WTC11 (cell line): ENCODE measurements at regions not wholly inside any gene's neighbourhood (a gene's known extent, or its start where the extent isn't known, plus 50 kb on each side); places are given as distances from the start of the nearest gene placed in this dataset.

ENCODE experiments used
- CREB1 ChIP-seq: sonication (generic); formaldehyde crosslinking; IDR thresholded peaks from 2 replicates; pipeline ENCODE4 v1.8.0; 2023; ENCODE audit warnings: mild to moderate bottlenecking, missing genetic modification reagents
- ESRRA ChIP-seq: sonication (generic); formaldehyde crosslinking; IDR thresholded peaks from 2 replicates; pipeline ENCODE4 v1.8.1; 2022; ENCODE audit warnings: mild to moderate bottlenecking, missing genetic modification reagents, borderline replicate concordance
- FOXK1 ChIP-seq: sonication (generic); formaldehyde crosslinking; IDR thresholded peaks from 2 replicates; pipeline ENCODE4 v1.8.0; 2022; ENCODE audit warnings: mild to moderate bottlenecking, moderate library complexity, missing genetic modification reagents
- NFE2L1 ChIP-seq: sonication (generic); formaldehyde crosslinking; IDR thresholded peaks from 2 replicates; pipeline ENCODE4 v1.8.1; 2023; ENCODE audit warnings: missing genetic modification reagents
- NFYB ChIP-seq: sonication (generic); formaldehyde crosslinking; conservative IDR thresholded peaks from 2 replicates; pipeline ENCODE4 v1.8.0; 2022; ENCODE audit warnings: low read depth, missing genetic modification reagents
- NR2C2 ChIP-seq: sonication (generic); formaldehyde crosslinking; IDR thresholded peaks from 2 replicates; pipeline ENCODE4 v1.8.0; 2022; ENCODE audit warnings: mild to moderate bottlenecking, missing genetic modification reagents
- SMAD3 ChIP-seq: sonication (generic); formaldehyde crosslinking; IDR thresholded peaks from 2 replicates; pipeline ENCODE4 v1.8.0; 2022; ENCODE audit warnings: missing genetic modification reagents, mild to moderate bottlenecking, borderline replicate concordance
- TP53 ChIP-seq: sonication (generic); formaldehyde crosslinking; IDR thresholded peaks from 2 replicates; pipeline ENCODE4 v1.8.1; 2023; ENCODE audit warnings: mild to moderate bottlenecking, missing genetic modification reagents
- ZNF121 ChIP-seq: sonication (generic); formaldehyde crosslinking; IDR thresholded peaks from 2 replicates; pipeline ENCODE4 v1.8.0; 2023; ENCODE audit warnings: missing genetic modification reagents
- TF ChIP-seq, protein P1 (sequence below): fragments of 200-600 bp; IDR thresholded peaks from 2 replicates; pipeline ENCODE4 v1.8.0; 2022; ENCODE audit warnings: antibody characterized with exemption
- TF ChIP-seq, protein P2 (sequence below): sonication (generic); formaldehyde crosslinking; conservative IDR thresholded peaks from 2 replicates; pipeline ENCODE4 v1.8.1; 2022; ENCODE audit warnings: mild to moderate bottlenecking, missing genetic modification reagents
- TF ChIP-seq, protein P3 (sequence below): sonication (generic); formaldehyde crosslinking; IDR thresholded peaks from 2 replicates; pipeline ENCODE4 v1.8.0; 2022; ENCODE audit warnings: missing genetic modification reagents
- TF ChIP-seq, protein P4 (sequence below): sonication (generic); formaldehyde crosslinking; IDR thresholded peaks from 2 replicates; pipeline ENCODE4 v1.8.1; 2023; ENCODE audit warnings: mild to moderate bottlenecking, missing genetic modification reagents, moderate library complexity
- TF ChIP-seq, protein P5 (sequence below): sonication (generic); formaldehyde crosslinking; conservative IDR thresholded peaks from 2 replicates; pipeline ENCODE4 v1.8.1; 2023; ENCODE audit warnings: mild to moderate bottlenecking, low read depth, missing genetic modification reagents, moderate library complexity

DNA sequence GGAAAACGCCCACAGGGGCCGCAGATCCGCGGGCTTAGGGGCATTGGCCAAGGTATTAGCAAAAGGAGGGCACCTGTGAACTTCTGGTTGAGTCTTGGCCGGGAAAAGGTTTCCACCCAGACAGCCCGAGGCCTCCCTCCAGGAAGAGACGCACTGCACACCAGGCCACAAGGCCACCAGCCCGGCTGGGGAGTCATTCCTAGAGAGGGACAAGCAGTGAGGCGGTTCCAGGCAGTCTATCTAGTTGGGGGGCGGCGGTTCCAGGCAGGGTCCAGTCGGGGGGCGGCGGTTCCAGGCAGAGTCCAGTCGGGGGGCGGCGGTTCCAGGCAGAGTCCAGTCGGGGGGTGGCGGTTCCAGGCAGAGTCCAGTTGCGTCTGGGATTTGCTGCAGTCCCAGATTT, 518.5 kb downstream of the GLRX3 start:
- TF ChIP-seq TP53 (CRISPR knock-in tag), result no peak
- TF ChIP-seq, protein P1, sequence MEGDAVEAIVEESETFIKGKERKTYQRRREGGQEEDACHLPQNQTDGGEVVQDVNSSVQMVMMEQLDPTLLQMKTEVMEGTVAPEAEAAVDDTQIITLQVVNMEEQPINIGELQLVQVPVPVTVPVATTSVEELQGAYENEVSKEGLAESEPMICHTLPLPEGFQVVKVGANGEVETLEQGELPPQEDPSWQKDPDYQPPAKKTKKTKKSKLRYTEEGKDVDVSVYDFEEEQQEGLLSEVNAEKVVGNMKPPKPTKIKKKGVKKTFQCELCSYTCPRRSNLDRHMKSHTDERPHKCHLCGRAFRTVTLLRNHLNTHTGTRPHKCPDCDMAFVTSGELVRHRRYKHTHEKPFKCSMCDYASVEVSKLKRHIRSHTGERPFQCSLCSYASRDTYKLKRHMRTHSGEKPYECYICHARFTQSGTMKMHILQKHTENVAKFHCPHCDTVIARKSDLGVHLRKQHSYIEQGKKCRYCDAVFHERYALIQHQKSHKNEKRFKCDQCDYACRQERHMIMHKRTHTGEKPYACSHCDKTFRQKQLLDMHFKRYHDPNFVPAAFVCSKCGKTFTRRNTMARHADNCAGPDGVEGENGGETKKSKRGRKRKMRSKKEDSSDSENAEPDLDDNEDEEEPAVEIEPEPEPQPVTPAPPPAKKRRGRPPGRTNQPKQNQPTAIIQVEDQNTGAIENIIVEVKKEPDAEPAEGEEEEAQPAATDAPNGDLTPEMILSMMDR, result no peak
- no peak for TF ChIP-seq NR2C2 (CRISPR knock-in tag)
- TF ChIP-seq, protein P2, sequence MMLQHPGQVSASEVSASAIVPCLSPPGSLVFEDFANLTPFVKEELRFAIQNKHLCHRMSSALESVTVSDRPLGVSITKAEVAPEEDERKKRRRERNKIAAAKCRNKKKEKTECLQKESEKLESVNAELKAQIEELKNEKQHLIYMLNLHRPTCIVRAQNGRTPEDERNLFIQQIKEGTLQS, result no peak
- TF ChIP-seq FOXK1, result no peak
- TF ChIP-seq NFE2L1 (CRISPR knock-in tag), result no peak
- TF ChIP-seq, protein P3, sequence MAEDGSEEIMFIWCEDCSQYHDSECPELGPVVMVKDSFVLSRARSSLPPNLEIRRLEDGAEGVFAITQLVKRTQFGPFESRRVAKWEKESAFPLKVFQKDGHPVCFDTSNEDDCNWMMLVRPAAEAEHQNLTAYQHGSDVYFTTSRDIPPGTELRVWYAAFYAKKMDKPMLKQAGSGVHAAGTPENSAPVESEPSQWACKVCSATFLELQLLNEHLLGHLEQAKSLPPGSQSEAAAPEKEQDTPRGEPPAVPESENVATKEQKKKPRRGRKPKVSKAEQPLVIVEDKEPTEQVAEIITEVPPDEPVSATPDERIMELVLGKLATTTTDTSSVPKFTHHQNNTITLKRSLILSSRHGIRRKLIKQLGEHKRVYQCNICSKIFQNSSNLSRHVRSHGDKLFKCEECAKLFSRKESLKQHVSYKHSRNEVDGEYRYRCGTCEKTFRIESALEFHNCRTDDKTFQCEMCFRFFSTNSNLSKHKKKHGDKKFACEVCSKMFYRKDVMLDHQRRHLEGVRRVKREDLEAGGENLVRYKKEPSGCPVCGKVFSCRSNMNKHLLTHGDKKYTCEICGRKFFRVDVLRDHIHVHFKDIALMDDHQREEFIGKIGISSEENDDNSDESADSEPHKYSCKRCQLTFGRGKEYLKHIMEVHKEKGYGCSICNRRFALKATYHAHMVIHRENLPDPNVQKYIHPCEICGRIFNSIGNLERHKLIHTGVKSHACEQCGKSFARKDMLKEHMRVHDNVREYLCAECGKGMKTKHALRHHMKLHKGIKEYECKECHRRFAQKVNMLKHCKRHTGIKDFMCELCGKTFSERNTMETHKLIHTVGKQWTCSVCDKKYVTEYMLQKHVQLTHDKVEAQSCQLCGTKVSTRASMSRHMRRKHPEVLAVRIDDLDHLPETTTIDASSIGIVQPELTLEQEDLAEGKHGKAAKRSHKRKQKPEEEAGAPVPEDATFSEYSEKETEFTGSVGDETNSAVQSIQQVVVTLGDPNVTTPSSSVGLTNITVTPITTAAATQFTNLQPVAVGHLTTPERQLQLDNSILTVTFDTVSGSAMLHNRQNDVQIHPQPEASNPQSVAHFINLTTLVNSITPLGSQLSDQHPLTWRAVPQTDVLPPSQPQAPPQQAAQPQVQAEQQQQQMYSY, result no peak
- TF ChIP-seq, protein P4, sequence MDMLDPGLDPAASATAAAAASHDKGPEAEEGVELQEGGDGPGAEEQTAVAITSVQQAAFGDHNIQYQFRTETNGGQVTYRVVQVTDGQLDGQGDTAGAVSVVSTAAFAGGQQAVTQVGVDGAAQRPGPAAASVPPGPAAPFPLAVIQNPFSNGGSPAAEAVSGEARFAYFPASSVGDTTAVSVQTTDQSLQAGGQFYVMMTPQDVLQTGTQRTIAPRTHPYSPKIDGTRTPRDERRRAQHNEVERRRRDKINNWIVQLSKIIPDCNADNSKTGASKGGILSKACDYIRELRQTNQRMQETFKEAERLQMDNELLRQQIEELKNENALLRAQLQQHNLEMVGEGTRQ, result no peak
- no peak for TF ChIP-seq ESRRA (CRISPR knock-in tag)
- TF ChIP-seq, protein P5, sequence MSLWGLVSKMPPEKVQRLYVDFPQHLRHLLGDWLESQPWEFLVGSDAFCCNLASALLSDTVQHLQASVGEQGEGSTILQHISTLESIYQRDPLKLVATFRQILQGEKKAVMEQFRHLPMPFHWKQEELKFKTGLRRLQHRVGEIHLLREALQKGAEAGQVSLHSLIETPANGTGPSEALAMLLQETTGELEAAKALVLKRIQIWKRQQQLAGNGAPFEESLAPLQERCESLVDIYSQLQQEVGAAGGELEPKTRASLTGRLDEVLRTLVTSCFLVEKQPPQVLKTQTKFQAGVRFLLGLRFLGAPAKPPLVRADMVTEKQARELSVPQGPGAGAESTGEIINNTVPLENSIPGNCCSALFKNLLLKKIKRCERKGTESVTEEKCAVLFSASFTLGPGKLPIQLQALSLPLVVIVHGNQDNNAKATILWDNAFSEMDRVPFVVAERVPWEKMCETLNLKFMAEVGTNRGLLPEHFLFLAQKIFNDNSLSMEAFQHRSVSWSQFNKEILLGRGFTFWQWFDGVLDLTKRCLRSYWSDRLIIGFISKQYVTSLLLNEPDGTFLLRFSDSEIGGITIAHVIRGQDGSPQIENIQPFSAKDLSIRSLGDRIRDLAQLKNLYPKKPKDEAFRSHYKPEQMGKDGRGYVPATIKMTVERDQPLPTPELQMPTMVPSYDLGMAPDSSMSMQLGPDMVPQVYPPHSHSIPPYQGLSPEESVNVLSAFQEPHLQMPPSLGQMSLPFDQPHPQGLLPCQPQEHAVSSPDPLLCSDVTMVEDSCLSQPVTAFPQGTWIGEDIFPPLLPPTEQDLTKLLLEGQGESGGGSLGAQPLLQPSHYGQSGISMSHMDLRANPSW, result no peak
- TF ChIP-seq SMAD3 (CRISPR knock-in tag), result no peak
- TF ChIP-seq ZNF121, result no peak
- no peak for TF ChIP-seq CREB1
- no peak for TF ChIP-seq NFYB (CRISPR knock-in tag)
